ENCODE measurements at regions not wholly inside any gene's neighbourhood (a gene's known extent, or its start where the extent isn't known, plus 50 kb on each side); places are given as distances from the start of the nearest gene placed in this dataset.

DNA sequence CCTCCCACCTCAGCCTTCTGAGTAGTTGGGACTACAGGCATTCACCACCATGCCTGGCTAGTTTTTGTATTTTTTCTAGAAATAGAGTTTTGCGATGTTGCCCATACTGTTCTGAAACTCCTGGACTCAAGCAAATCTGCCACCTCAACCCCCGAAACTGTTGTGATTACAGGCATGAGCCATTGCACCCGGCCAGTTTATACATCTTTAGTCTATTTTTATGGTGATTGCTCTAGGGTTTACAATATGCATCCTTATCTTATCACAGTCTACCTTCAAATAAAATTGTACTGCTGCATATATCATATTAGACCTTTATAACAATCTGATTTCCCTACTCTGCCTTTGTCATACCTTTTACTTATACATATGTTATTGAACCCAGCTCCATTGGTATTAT lies 56.9 kb downstream of the SOWAHB start:
- DNase-seq = no peak

DNA sequence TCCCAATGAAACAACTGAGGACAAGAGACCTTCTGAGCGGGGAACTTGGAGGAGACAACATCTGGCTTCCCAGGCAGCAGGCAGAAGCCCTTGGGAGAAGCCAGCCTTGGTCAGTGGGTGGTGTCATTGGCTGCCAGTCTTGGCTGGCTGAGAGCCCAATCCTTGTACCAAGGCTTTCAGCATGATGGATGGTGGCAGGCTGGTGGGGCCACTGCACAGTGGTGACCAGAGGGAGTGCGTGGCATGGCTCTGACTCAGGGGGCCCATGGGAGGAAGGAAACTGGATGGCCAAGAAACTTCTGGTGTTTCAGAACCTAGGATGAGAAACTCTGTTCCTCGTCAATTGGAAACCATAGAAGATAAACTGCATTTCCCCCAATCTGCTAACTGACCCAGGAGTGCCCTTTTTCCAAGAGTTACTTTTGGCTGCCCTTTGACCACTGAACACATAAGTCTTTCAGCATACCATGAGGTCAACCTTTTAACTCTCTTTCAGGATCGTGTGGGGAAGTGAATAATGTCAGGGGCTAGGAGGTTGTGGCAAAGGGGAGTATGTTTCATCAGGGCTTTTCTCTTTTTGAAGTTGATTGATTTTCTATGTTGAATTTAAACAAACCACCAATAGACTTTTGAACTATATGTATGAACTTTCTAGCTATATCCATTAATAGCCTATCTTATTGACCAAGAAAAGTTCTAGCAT lies 60.9 kb downstream of the SOWAHB start:
- DNase-seq = peak; percentile 79
